HG02571 (cell line): ENCODE measurements at regions not wholly inside any gene's neighbourhood (a gene's known extent, or its start where the extent isn't known, plus 50 kb on each side); places are given as distances from the start of the nearest gene placed in this dataset.

ENCODE experiments used
- ATAC-seq: cut with Tn5 transposase; IDR thresholded peaks from one replicate; pipeline ENCODE4 v1.9.1; 2021; ENCODE audit warnings: mild to moderate bottlenecking, moderate library complexity; ENCODE audit not compliant: unreplicated experiment

DNA sequence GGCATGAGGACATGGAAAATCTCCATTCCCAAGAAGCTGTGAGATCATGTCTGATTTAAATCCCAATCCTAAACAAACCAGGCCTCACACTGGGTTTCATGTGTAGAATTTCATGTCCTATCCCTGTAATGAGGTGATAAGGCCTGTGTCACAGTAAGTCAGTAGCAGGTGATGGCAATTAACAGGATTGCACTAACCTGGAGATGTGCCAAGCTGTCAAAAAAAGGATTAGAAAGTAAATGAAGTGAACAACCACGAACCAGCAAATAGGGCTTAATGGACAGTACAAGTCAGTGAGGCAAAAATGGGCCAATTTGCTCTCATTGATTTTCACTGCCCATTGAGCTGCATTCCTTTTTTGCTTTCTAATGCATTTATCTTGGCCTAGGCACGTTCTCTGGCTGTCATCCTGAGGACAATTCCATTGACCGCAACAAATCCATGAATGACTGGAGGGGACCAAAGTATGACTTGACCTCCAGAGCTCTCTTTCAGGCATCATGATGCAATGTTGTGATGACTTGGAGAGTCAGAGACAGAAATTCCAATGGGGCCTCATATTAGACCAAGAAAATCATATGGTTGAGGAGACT is 673.6 kb upstream of the ADGRL2 start:
- no peak for ATAC-seq

- no peak for ATAC-seq
Observed at GRCh38 chr1:81125672-81126071, 675.1 kb upstream of the ADGRL2 start.

- ATAC-seq, result no peak
Observed at GRCh38 chr1:81121306-81121705, 679.4 kb upstream of the ADGRL2 start.

- ATAC-seq, result no peak
Observed at GRCh38 chr1:81119319-81119718, 681.4 kb upstream of the ADGRL2 start.

GRCh38 chr1:81118550-81118949 is 682.2 kb upstream of the ADGRL2 start:
- no peak for ATAC-seq

- no peak for ATAC-seq
Observed at GRCh38 chr1:81115422-81115821, 685.3 kb upstream of the ADGRL2 start.

DNA sequence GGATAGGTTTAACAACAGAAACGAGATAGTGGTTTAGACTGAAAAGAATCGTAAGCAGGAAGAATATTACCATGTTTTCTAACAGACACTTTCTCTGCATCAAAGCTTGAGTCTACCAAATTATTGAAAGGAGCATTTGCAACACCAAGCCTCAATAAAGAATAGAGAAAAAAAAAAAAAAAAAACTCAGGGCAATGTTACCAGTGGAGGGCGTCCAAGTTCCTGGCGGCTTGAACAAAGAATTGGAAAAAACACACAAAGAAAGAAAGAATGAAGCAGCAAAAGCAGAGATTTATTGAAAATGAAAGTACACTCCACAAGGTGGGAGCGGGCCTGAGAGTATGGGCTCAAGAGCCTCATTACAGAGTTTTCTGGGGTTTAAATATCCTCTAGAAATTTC is 686.5 kb upstream of the ADGRL2 start:
- ATAC-seq, result no peak

- no peak for ATAC-seq
Observed at GRCh38 chr1:81113688-81114087, 687.0 kb upstream of the ADGRL2 start.

- ATAC-seq, result no peak
Observed at GRCh38 chr1:81111818-81112217, 688.9 kb upstream of the ADGRL2 start.

GRCh38 chr1:81109038-81109437 is 691.7 kb upstream of the ADGRL2 start:
- ATAC-seq, result no peak

GRCh38 chr1:81097860-81098259 is 702.9 kb upstream of the ADGRL2 start:
- no peak for ATAC-seq

GRCh38 chr1:81073580-81073979 is 727.2 kb upstream of the ADGRL2 start:
- ATAC-seq, result no peak

DNA sequence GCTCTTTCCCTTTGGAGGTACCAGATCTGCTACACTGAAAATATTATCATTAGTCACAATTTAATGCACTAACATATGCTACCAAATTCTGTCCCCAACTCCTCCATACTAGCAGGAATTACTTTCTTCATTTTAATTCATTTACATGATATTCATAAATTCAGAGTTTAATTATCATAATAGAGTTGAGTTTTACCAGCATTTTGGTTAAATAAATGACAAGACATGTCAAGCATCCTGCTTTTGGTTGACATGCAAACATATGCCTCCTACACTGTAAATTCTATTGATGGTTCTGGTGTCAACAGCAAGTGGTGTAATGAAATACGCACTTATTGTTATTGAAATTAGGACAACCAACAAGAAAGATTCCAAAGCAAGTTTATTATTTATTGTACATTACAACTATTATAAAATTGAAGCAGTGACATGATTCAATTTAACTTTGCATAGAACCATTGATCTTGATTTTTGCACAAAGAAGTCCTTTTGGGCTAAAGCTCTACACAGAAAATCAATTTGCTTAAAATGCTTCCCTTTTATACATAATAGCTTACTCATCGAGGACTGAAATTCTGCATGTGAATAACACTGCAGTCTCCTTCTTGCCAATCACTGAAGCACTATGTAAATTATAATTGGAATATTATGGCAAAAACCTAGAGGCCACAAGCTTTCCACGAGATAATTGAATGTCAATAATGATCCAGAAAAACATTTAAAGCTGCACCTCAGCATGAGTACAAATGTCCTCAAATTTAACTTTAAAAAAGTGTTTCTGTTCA is 728.6 kb upstream of the ADGRL2 start:
- ATAC-seq, result no peak

GRCh38 chr1:81071072-81071858 is 729.5 kb upstream of the ADGRL2 start:
- ATAC-seq, result no peak

GRCh38 chr1:81069856-81070255 is 730.9 kb upstream of the ADGRL2 start:
- no peak for ATAC-seq

- no peak for ATAC-seq
Observed at GRCh38 chr1:81068726-81069125, 732.0 kb upstream of the ADGRL2 start.

DNA sequence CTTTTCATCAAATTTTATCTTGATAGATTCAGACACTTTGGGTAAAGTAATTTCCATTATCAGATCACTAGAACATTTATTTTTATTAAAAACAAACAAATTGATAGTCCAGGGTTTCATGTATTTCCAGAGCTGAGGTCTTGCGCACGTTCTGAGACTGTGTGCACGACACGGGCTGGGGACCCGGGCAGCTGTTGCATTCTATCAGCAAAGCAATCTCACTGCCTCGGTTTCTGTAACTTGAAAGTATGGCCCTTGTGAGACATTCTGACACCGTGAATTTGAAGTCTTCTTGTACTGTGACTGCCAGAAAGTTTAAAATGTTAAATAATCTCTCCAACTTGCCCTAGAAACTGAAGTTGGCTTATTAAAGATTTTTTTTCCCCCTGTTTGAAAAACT is 746.9 kb upstream of the ADGRL2 start:
- ATAC-seq, result no peak

DNA sequence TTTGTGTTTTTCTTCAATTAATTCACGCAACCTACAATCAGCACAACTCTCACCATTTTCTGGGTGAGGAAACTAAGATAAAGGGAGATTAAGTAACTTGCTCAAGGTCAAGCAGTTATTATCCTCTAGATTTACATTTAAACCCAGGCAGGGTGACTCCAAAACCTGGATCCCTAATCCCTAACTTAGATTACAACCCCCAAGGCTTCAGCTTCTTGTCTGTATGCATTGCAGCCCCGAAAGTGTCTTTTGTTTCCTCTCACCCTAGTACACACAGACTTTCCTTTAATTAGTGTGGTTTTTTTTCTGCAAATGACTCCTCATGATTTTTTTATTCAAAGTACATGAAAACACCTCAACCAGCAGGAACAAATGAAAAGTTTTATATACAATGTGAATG is 748.6 kb upstream of the ADGRL2 start:
- no peak for ATAC-seq

DNA sequence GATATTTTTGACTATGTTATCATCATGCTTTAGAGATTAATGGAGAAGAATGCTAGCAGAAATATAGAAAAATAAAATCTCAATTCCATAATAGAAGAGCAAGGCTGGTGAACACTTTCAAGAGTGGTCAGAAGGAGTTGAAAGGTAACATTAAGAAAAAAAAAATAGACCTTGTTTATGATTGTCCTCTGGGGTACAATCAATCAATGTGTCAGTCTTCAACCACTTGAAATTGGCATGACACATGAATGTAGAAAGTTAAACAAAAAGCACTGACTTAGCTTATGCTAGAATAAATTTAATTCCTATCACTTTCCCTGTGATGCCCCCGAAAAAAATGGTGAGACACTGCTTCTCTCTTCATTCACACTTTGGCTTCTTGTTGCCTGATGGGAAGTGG is 750.3 kb upstream of the ADGRL2 start:
- no peak for ATAC-seq

GRCh38 chr1:81044708-81045107 is 756.0 kb upstream of the ADGRL2 start:
- no peak for ATAC-seq

- no peak for ATAC-seq
Observed at GRCh38 chr1:81042225-81042624, 758.5 kb upstream of the ADGRL2 start.

DNA sequence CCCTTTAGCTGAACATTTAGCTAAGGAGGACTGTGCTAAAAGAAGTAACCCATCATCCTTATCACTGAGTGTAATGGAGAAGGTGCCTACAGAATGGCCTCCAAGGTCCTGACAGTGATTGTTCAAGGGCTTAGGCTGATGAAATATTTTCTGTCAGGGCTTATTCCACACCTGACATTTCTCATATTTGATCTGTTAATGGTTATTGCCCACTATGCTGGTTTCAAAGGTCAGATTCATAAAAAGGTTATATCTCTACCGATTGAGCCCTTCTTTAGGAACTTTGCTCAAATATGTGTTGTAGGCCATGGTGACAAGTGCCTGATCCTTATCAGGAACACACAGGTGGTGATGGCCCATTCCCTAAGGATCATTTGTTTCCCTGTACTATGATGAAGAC is 766.4 kb upstream of the ADGRL2 start:
- ATAC-seq, result no peak
